NCI-H226 (cell line): ENCODE measurements at regions not wholly inside any gene's neighbourhood (a gene's known extent, or its start where the extent isn't known, plus 50 kb on each side); places are given as distances from the start of the nearest gene placed in this dataset.
A peak's percentile ranks its signal among the peaks of the same experiment; 100 is the strongest.
"Not testable (repeated sequence)": the region's sequence is repeated elsewhere in the genome, so short reads cannot be mapped to it uniquely, and the experiment has no call there.

Experiments
- DNase-seq: peaks from one replicate; pipeline ENCODE4 v3.0.0-alpha.2; 2015

DNA sequence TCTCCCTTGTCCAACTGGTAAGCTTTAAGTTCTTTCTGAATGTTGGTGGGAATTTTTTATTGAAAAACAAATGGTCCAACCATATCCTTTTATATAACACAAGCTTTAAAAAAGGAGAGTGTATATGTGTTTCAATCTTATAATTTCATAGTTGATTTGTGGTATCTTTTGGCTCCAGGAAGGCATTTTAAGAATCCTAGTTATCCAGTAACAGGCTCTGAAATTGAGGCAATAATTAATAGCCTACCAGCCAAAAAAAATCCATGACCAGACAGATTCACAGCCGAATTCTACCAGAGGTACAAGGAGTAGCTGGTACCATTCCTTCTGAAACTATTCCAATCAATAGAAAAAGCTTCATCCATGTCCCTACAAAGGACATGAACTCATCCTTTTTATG is 141.6 kb downstream of the FZD1 start:
- not testable (repeated sequence) for DNase-seq

- no peak for DNase-seq
Observed at GRCh38 chr7:91407942-91408341, 143.7 kb downstream of the FZD1 start.

DNA sequence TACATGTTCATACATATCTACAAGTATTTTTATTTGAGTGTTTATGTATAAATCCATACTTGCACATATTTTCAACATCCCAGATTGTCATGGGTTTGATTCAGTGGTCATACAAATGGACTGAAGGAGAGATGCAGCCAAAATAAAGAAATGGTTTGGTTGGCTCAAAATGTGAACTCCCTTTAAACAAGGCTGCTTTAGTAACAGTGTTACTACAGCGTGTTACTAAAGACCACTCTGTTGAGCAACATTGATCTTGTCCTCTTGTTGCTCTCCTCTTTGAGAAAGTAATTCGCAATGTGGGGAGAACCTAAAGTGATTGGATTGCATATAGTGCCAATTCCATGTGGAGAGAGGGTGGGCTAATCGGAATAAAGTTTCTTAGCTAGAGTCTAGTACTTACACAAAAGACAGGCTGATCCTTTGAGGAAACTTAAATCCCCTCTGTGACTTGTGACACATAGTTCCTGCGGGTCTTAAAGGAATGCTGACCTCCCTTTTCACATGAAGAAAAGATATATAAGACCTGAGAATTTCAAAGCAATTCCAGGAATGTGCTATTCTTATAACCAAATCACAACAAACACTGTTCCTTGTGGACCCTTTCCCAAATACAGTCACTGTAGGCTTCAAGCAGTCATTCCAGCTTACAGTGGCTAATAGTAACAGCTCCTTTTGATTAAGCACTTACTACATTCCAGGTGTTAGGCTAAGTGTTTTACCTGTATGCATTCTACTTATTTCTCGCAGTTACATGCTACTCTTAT is 144.3 kb downstream of the FZD1 start:
- DNase-seq: no peak

DNA sequence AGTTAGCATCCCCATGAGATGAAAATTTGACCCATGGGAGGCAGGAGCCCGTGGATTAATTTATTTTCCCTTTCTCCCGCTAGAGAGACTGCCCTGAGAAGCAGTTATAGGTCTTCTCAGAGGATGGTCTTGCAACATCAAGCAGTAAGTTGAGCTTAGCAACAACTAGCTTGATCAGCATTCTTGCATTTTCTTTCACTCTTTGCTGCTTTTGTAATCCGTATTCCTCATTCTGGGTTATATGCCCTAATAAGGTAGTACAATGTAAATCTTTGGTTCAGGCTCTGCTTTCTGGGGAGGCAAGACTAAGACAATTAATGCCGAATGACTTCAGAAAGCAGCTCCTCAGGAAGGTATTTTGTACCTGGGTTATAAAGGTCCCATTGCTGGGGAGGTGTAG is 146.8 kb downstream of the FZD1 start:
- no peak for DNase-seq

- no peak for DNase-seq
Observed at GRCh38 chr7:91412298-91412697, 148.1 kb downstream of the FZD1 start.

GRCh38 chr7:91414734-91415133 is 150.5 kb downstream of the FZD1 start:
- DNase-seq: no peak

GRCh38 chr7:91416155-91416865 is 152.1 kb downstream of the FZD1 start:
- DNase-seq: no peak

DNA sequence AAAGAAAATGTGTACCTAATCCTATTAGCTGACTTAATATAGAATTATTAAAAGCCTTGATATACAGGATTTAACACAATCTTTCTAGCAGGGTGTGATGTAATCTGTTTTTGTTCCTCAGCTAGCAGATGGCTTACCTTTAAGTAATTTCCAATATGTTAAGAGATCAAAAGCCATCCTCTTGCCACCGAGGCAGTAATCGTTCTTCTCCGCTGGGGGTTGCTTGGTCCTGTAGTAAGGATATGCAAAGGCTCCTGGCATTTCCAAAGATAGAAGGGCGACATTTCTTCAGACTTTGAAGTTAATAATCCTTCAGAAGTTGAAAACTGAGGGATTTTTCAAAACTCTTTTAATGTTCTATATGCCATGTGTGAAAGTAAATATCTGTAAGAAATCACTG is 156.4 kb downstream of the FZD1 start:
- no peak for DNase-seq

DNA sequence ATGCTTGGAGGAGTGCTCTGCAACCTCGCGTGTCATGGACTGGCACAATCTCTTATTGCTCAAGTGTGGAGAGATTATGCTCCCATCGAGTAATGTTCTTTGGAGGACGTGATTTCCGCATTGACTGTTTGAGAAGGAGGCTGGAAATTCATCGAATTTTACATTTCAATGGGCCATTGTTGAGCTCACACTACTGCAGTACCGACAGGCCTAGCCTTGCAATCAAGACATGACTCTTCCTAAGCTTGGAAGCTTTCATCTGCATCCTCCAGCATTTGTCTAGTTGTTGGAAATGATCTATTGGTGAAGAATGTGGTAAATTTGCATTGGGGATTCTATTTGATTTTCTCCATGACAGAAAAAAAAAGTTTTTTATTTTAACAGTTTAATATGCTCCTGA is 156.8 kb downstream of the FZD1 start:
- DNase-seq: no peak

DNA sequence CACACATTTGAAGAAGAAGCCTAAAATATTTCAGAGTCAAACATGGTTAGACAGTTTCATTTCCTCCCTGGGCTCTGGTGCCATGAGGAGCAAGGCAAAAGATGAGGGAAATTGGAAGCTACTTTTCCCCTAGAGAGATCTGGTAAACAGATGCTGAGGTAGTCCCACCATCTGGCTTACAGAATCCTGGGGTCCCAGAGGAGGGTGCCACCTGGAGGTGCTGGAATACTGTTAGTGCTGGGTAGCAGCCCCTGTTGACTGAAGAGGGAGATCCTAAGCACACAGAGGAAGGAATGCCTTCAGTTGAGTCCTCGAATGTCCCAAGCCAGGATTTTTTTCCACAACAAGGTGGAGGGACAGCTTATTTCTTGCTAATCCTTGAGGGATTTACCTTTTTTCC is 160.1 kb downstream of the FZD1 start:
- DNase-seq: no peak

DNA sequence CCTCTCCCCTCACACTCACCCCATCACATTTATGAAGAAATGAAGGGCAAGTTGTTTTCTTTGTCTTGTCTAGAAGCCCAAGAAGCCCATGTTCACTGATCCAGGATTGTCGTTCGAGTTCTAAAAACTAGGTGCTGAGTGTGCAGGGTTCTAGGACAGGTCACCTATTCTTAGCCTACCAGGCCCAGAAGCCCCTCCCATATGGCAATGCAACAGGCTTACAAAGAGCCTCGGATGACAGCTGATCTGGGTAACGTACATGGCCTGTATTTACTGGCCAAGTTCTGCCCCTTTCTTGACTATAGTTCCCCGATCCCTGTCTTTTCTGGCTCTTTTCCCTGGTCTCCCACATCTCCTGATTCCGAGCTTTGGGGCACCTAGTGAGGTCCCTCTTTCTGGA is 160.9 kb downstream of the FZD1 start:
- no peak for DNase-seq

DNA sequence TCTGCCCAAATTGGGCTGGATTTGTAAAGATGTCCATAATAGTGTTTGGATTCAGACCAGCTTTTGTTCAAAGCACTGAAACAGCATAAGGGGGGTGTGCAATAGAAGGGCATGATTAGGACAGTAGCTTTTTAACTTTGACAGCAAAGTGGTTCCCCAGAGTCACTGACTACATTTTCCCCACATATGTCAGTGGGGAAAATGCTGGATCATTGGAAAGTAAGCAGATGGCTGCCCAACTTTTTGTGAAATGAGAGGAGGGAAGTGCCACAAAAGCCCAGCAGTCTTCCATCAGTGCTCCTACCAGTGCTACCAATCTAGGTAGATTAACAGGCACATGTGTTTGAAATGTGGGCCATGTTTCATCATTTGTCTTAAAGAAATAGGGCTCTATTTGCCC is 162.8 kb downstream of the FZD1 start:
- no peak for DNase-seq

DNA sequence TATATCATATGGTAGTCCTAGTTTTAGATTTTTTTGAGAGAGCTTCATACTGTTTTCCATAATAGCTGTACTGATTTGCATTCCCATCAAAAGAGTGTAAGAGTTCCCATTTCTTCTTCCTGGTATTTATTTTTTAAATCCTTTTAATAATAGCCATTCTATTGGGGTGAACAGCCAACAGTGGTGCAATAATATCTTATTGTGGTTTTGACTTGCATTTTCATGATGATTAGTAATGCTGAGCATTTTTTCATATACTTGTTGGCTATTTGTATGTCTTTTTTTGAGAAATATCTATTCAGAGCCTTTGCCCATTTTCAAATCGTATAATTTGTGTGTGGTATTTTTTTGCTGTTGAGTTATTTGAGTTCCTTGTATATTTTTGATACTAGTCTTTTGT is 167.4 kb downstream of the FZD1 start:
- DNase-seq: no peak

DNA sequence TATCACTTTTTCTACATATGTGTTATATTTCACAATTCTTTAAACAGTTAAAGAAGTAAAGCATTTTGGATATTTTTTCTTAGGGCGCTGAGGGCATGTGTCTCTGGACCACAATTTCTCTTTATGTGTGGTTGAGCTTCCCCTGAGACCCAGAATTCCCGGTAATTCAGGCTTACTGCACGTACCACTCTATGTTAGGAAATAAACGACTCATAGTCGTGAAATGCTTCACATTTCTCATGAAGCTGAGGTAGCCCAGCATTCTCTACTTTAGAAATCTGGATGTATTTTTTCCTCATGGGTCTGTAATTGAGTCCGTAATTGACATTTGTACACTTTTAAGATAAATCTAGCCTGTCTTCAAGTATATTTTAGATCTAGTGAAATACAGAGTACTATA is 170.6 kb downstream of the FZD1 start:
- DNase-seq: no peak

- DNase-seq: no peak
Observed at GRCh38 chr7:91435381-91436059, 171.3 kb downstream of the FZD1 start.

GRCh38 chr7:91436655-91437054 is 172.4 kb downstream of the FZD1 start:
- DNase-seq: no peak

DNA sequence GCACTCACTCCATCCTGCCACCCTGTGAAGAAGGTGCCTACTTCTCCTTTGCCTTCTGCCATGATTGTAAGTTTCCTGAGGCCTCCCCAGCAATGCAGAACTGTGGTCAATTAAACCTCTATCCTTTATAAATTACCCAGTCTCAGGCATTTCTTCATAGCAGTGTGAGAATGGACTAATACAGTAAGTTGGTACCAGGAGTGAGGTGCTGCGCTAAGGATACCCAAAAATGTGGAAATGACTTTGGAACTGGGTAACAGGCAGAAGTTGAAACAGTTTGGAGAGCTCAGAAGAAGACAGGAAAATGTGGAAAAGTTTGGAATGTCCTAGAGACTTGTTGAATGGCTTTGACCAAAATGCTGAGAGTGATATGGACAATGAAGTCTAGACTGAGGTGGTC is 176.0 kb downstream of the FZD1 start:
- not testable (repeated sequence) for DNase-seq

DNA sequence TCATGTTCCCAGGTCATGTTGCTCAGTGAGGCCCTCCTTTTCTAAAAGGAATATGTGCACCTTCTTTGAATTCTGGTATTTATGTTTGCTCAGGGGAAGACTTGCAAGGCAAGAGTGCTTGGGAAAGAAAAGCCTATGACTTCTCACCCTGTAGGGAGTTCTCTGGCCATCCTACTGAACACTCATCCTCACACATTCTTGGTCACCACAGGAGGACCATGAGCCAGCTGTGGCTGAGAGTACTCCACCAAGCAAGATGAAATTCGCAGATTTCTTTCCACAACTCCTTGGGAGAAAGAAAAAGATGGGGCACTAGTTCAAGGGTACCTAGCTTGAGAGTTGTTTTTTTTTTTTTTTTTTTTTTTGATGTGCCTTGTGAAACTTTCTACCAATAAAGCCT is 179.6 kb downstream of the FZD1 start:
- DNase-seq: peak; percentile 62

- peak; percentile 58 for DNase-seq
Observed at GRCh38 chr7:91446819-91447218, 182.6 kb downstream of the FZD1 start.

- no peak for DNase-seq
Observed at GRCh38 chr7:91455411-91455810, 191.2 kb downstream of the FZD1 start.

DNA sequence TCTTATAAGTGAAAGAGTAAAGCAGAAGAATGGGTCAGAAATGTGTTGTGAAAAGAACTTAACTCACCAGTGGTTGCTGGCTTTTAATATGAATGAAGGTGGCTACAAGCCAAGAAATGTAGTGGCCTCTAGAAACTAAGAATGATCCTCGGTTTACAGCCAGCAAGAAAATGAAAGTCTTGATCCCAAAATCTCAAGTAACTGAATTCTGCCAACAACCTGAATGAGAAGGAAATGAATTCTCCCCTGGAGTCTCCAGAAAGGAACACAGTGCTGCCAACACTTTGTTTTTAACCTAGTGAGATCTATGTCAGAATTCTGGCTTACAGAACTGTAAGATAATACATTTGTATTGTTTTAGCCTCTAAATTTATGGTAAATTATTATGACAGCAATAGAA is 193.0 kb downstream of the FZD1 start:
- no peak for DNase-seq

GRCh38 chr7:91459539-91459938 is 195.3 kb downstream of the FZD1 start:
- no peak for DNase-seq

DNA sequence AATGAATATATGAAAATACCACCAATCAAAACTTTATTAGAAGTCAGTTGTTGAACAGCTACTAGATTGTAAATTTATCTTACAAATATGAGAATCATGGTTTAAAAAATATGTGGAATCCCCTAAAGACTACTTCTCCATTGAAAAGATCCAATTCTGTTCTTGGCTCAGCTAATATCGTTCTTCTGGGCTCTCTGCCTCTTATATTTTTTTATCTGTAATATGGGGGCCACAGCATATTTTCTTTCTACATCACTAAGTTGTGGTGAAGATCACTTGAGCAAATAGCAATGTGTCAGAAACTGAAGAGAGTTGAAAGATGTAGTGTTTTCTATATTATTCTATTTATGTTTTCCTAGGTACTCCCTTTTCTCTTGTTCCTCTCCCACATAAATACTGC is 198.1 kb downstream of the FZD1 start:
- no peak for DNase-seq

DNA sequence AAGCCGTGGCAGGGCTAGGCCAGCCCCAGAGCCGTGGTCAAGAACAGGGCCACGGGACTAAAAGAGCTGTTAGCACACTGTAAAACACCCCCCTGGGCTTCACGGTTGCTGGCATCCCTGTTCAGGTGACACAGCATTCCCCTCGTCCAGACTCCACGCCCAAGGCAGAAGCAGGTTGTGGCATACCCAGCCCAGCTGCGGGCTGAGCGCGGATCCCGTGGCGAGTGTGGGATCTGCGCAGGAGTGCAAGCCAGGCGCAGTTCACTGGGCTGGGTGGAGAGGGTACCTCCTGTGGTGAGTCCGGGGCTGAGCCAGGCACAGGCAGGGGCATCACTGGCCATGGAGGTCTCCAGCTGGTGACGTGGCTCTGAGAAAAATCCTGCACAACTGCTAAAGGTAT is 199.1 kb downstream of the FZD1 start:
- DNase-seq: no peak
